ENCODE measurements at regions not wholly inside any gene's neighbourhood (a gene's known extent, or its start where the extent isn't known, plus 50 kb on each side); places are given as distances from the start of the nearest gene placed in this dataset.

DNA sequence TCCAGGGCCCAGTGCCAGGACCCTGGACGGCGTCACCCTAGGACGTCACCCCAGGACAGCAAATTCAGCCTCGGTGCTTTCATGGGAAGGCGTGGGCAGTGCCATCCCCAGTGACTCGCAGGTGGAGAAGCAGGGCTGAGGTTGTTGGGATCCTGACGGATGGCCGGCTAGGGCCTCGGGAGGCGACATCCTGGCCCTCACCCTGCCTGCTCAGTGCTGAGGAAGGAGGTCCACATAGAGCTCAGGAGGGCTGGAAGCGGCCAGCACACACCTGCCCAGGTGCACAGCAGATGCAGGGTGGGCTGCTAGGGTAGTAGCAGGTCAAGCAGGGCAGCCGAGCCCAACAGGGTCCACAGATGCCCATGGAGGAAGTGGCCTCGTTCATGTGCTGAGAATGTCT is 482.0 kb upstream of the SALL3 start:
- TF ChIP-seq ARNTL (CRISPR knock-in tag; IDR thresholded peaks at IDR 0.05; ENCODE audit: borderline replicate concordance, low read depth) = no peak
- TF ChIP-seq, protein P1, sequence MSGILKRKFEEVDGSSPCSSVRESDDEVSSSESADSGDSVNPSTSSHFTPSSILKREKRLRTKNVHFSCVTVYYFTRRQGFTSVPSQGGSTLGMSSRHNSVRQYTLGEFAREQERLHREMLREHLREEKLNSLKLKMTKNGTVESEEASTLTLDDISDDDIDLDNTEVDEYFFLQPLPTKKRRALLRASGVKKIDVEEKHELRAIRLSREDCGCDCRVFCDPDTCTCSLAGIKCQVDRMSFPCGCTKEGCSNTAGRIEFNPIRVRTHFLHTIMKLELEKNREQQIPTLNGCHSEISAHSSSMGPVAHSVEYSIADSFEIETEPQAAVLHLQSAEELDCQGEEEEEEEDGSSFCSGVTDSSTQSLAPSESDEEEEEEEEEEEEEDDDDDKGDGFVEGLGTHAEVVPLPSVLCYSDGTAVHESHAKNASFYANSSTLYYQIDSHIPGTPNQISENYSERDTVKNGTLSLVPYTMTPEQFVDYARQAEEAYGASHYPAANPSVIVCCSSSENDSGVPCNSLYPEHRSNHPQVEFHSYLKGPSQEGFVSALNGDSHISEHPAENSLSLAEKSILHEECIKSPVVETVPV (CRISPR knock-in tag; IDR thresholded peaks at IDR 0.05) = no peak
- TF ChIP-seq CSDC2 (CRISPR knock-in tag; IDR thresholded peaks at IDR 0.05) = no peak
- no peak for TF ChIP-seq RARB (CRISPR knock-in tag; IDR thresholded peaks at IDR 0.05)
- TF ChIP-seq ZFP3 (CRISPR knock-in tag; IDR thresholded peaks at IDR 0.05) = no peak
- TF ChIP-seq, protein P2, sequence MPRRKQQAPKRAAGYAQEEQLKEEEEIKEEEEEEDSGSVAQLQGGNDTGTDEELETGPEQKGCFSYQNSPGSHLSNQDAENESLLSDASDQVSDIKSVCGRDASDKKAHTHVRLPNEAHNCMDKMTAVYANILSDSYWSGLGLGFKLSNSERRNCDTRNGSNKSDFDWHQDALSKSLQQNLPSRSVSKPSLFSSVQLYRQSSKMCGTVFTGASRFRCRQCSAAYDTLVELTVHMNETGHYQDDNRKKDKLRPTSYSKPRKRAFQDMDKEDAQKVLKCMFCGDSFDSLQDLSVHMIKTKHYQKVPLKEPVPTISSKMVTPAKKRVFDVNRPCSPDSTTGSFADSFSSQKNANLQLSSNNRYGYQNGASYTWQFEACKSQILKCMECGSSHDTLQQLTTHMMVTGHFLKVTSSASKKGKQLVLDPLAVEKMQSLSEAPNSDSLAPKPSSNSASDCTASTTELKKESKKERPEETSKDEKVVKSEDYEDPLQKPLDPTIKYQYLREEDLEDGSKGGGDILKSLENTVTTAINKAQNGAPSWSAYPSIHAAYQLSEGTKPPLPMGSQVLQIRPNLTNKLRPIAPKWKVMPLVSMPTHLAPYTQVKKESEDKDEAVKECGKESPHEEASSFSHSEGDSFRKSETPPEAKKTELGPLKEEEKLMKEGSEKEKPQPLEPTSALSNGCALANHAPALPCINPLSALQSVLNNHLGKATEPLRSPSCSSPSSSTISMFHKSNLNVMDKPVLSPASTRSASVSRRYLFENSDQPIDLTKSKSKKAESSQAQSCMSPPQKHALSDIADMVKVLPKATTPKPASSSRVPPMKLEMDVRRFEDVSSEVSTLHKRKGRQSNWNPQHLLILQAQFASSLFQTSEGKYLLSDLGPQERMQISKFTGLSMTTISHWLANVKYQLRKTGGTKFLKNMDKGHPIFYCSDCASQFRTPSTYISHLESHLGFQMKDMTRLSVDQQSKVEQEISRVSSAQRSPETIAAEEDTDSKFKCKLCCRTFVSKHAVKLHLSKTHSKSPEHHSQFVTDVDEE (CRISPR knock-in tag; IDR thresholded peaks at IDR 0.05) = no peak
